ENCODE measurements at regions not wholly inside any gene's neighbourhood (a gene's known extent, or its start where the extent isn't known, plus 50 kb on each side); places are given as distances from the start of the nearest gene placed in this dataset.

GRCh38 chr7:84677117-84677732, 482.6 kb upstream of the SEMA3A start:
- Histone ChIP-seq H3K4me1 (ENCODE audit: control insufficient read depth, insufficient read depth, low read length) (no peaks in the 10 kb centered on the region; the same call in 1 of the 2 replicates), H3K36me3 (ENCODE audit: control insufficient read depth, insufficient read depth, low read length) (no peaks in the 10 kb centered on the region), H3K27ac (ENCODE audit: low read length) (no peak overlapping the region), H3K9me3 (ENCODE audit: control insufficient read depth, insufficient read depth, low read depth, low read length) (no peaks in the 10 kb centered on the region), H3K4me3 (ENCODE audit: low read depth in 2 of 2, low read length in 2 of 2) (no peak overlapping the region), H3K27me3 (ENCODE audit: control insufficient read depth, insufficient read depth, low read length) (no peaks in the 10 kb centered on the region)
- DNase-seq (ENCODE audit: low read depth, low spot score), result no peak
- no peak for TF ChIP-seq TCF7L2 (IDR thresholded peaks at IDR 0.05; ENCODE audit: low read depth, low read length)
- TF ChIP-seq REST (IDR thresholded peaks at IDR 0.05; ENCODE audit: insufficient read depth in 1 of 2, low read depth in 2 of 2, low read length in 1 of 2), result no peak
- no peak for TF ChIP-seq SIN3A (IDR thresholded peaks at IDR 0.05; ENCODE audit: borderline replicate concordance, insufficient read depth, low read depth, low read length)
- no peak for TF ChIP-seq POLR2AphosphoS5 (IDR thresholded peaks at IDR 0.05; ENCODE audit: low read depth, low read length)
- TF ChIP-seq CTCF (IDR thresholded peaks at IDR 0.05), result no peak
- CTCF ChIA-PET, result no interaction called here
- ATAC-seq, result no peak
- intact Hi-C loops (cut with micrococcal nuclease; ENCODE audit: unreplicated experiment), result no loop called here
- no TSS peak for BruUV-seq (replicated peaks)
- POLR2A ChIA-PET, result no interaction called here
- in situ Hi-C loops (cut with HindIII; ENCODE audit: low pct_unique_long_range_greater_than_20kb, low sequenced_read_pairs), result no loop called here

- Histone ChIP-seq H3K4me1 (ENCODE audit: control insufficient read depth, insufficient read depth, low read length) (no peaks in the 10 kb centered on the region; the same call in 1 of the 2 replicates), H3K27ac (ENCODE audit: low read length) (no peak overlapping the region), H3K9me3 (ENCODE audit: control insufficient read depth, insufficient read depth, low read depth, low read length) (no peaks in the 10 kb centered on the region), H3K36me3 (ENCODE audit: control insufficient read depth, insufficient read depth, low read length) (no peaks in the 10 kb centered on the region), H3K4me3 (ENCODE audit: low read depth in 2 of 2, low read length in 2 of 2) (no peak overlapping the region), H3K27me3 (ENCODE audit: control insufficient read depth, insufficient read depth, low read length) (no peaks in the 10 kb centered on the region)
- intact Hi-C loops (cut with micrococcal nuclease; ENCODE audit: unreplicated experiment) (no loop called here), in situ Hi-C loops (cut with HindIII; ENCODE audit: low pct_unique_long_range_greater_than_20kb, low sequenced_read_pairs) (no loop called here)
- CTCF ChIA-PET, result interaction anchor here (0.6 kb wide), 1 partner anchor 145 kb away, joined by 3 read pairs; no protein-coding TSS in a partner anchor
- DNase-seq (ENCODE audit: low read depth, low spot score) (no peak), ATAC-seq (no peak)
- POLR2A ChIA-PET, result no interaction called here
- TF ChIP-seq TCF7L2 (IDR thresholded peaks at IDR 0.05; ENCODE audit: low read depth, low read length) (no peak), SIN3A (IDR thresholded peaks at IDR 0.05; ENCODE audit: borderline replicate concordance, insufficient read depth, low read depth, low read length) (no peak), POLR2AphosphoS5 (IDR thresholded peaks at IDR 0.05; ENCODE audit: low read depth, low read length) (no peak), CTCF (IDR thresholded peaks at IDR 0.05) (no peak), REST (IDR thresholded peaks at IDR 0.05; ENCODE audit: insufficient read depth in 1 of 2, low read depth in 2 of 2, low read length in 1 of 2) (no peak)
- no TSS peak for BruUV-seq (replicated peaks)
Measured at GRCh38 chr7:84675633-84676034, 481.0 kb upstream of the SEMA3A start.
